Neural crest cell (in vitro differentiated cells): ENCODE measurements at regions not wholly inside any gene's neighbourhood (a gene's known extent, or its start where the extent isn't known, plus 50 kb on each side); places are given as distances from the start of the nearest gene placed in this dataset.

Experiments
- DNase-seq: peaks from one replicate; pipeline ENCODE4 v3.0.0; 2021; ENCODE audit warnings: low read depth, mixed read lengths, low spot score
- H3K27ac Mint-ChIP-seq: one replicate; pipeline ENCODE4 v1.8.0; 2021; ENCODE audit warnings: mild to moderate bottlenecking, mixed read lengths; ENCODE audit not compliant: unreplicated experiment
- H3K27me3 Mint-ChIP-seq: 2 replicates; pipeline ENCODE4 v1.8.0; 2021; ENCODE audit warnings: low read depth, mild to moderate bottlenecking, mixed read lengths
- H3K36me3 Mint-ChIP-seq: 2 replicates; pipeline ENCODE4 v1.8.0; 2021; ENCODE audit warnings: low read depth, mild to moderate bottlenecking, mixed read lengths
- H3K4me1 Mint-ChIP-seq: 2 replicates; pipeline ENCODE4 v1.8.0; 2021; ENCODE audit warnings: mixed read lengths
- H3K4me3 Mint-ChIP-seq: one replicate; pipeline ENCODE4 v1.8.0; 2021; ENCODE audit warnings: mild to moderate bottlenecking, mixed read lengths
- H3K9me3 Mint-ChIP-seq: 2 replicates; pipeline ENCODE4 v1.8.0; 2021; ENCODE audit warnings: mixed read lengths
- TF ChIP-seq, protein P1 (sequence below): fragments of 200-600 bp; sonication (generic); conservative IDR thresholded peaks from 2 replicates; pipeline ENCODE4 v1.5.0; 2021; ENCODE audit warnings: antibody characterized with exemption, mild to moderate bottlenecking

DNA sequence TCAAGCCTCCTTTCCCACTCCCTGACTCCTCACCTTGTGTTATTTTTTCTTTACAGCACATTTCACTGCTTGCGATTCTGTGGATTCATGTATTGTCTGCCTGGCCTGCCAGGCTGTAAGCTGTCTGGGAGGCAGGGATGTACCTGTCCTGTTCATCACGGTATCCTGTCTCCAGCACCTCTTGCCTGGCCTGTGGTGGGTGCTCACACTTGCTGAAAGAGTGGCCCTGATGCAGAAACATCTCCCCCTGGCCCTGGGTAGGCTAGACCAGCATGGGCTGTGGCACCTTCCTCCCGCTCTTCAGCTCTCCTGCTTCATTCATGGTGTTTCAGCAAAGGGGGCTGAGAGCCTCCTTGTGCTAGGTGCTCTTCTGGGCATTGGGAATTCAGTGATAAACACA, 60.1 kb upstream of the KCNG1 start:
- no peak for DNase-seq
- TF ChIP-seq, protein P1, sequence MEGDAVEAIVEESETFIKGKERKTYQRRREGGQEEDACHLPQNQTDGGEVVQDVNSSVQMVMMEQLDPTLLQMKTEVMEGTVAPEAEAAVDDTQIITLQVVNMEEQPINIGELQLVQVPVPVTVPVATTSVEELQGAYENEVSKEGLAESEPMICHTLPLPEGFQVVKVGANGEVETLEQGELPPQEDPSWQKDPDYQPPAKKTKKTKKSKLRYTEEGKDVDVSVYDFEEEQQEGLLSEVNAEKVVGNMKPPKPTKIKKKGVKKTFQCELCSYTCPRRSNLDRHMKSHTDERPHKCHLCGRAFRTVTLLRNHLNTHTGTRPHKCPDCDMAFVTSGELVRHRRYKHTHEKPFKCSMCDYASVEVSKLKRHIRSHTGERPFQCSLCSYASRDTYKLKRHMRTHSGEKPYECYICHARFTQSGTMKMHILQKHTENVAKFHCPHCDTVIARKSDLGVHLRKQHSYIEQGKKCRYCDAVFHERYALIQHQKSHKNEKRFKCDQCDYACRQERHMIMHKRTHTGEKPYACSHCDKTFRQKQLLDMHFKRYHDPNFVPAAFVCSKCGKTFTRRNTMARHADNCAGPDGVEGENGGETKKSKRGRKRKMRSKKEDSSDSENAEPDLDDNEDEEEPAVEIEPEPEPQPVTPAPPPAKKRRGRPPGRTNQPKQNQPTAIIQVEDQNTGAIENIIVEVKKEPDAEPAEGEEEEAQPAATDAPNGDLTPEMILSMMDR: no peak
- Mint-ChIP-seq H3K27ac (no peak overlapping the region), H3K36me3 (no peaks in the 10 kb centered on the region), H3K27me3 (peaks cover 42% of the 10 kb centered on the region), H3K4me1 (peaks cover 18% of the 10 kb centered on the region), H3K9me3 (no peaks in the 10 kb centered on the region), H3K4me3 (no peak overlapping the region)

DNA sequence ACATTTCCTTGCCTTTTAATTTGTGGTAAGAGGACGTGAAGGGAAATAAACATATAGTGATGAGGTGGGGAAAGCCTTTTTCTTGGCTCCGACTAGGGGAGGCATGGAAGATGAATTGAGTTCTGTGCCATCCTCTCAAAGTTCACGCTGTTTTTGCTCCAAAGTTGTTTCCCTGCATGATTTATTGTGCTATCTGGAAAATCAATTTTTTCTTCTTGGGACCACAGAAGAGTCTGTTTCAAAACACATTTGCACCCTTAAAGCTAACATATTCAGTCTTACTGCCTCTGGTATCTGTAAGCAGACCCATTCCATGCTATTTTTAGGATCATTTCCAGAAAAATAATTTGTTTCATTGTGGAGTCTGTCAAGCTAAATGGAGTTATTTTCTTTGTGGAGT, 57.6 kb upstream of the KCNG1 start:
- TF ChIP-seq, protein P1: no peak

DNA sequence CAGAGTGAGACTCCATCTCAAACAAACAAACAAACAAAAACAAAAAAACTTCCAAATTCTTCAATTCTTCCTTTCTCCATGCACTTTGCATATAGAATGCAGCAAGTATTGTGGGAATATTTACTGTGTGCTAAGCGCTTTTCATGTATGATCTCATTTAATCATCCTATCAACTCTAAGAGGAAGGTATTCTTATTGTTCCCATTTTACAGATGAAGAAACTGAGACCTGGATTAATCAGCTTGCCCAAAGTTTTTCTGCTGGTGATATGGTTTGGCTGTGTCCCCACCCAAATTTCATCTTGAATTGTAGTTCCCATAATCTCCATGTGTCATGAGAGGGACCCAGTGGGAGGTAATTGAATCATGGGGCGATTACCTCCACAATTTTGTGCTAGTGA, 56.6 kb upstream of the KCNG1 start:
- H3K4me1 Mint-ChIP-seq: peaks cover 31% of the 10 kb centered on the region

More for the DNA sequence above, 57.6 kb upstream of the KCNG1 start:
- Mint-ChIP-seq H3K36me3 (no peaks in the 10 kb centered on the region), H3K9me3 (no peaks in the 10 kb centered on the region), H3K27ac (no peak overlapping the region), H3K4me1 (peaks cover 29% of the 10 kb centered on the region), H3K4me3 (no peak overlapping the region), H3K27me3 (peaks cover 32% of the 10 kb centered on the region)
- no peak for DNase-seq

DNA sequence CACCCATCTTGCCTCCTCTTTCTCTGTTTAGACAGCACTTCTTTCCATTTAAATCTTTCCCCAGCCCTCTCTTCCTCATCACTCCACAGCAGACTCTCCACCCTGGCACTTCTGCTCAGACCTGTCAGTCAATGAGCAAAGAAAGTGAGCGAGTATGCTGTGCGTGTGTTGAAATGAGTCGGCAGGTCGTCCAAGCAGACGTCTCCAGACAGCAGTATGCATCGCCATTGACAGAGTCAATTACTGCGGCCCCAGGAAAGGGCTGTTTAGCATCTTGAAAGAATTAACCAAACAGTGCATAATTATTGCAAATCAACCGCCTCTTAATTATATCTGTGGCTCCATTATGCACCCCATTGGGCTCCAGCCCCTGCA, 54.8 kb upstream of the KCNG1 start:
- Mint-ChIP-seq H3K4me3 (no peak overlapping the region), H3K27me3 (peaks cover 7% of the 10 kb centered on the region), H3K4me1 (peaks cover 28% of the 10 kb centered on the region), H3K27ac (no peak overlapping the region), H3K9me3 (no peaks in the 10 kb centered on the region), H3K36me3 (no peaks in the 10 kb centered on the region)
- no peak for DNase-seq
- TF ChIP-seq, protein P1: no peak

More for the DNA sequence above, 56.6 kb upstream of the KCNG1 start:
- Mint-ChIP-seq H3K27me3 (peaks cover 23% of the 10 kb centered on the region), H3K27ac (no peak overlapping the region), H3K9me3 (no peaks in the 10 kb centered on the region), H3K36me3 (no peaks in the 10 kb centered on the region), H3K4me3 (no peak overlapping the region)
- TF ChIP-seq, protein P1: no peak
- DNase-seq: no peak

DNA sequence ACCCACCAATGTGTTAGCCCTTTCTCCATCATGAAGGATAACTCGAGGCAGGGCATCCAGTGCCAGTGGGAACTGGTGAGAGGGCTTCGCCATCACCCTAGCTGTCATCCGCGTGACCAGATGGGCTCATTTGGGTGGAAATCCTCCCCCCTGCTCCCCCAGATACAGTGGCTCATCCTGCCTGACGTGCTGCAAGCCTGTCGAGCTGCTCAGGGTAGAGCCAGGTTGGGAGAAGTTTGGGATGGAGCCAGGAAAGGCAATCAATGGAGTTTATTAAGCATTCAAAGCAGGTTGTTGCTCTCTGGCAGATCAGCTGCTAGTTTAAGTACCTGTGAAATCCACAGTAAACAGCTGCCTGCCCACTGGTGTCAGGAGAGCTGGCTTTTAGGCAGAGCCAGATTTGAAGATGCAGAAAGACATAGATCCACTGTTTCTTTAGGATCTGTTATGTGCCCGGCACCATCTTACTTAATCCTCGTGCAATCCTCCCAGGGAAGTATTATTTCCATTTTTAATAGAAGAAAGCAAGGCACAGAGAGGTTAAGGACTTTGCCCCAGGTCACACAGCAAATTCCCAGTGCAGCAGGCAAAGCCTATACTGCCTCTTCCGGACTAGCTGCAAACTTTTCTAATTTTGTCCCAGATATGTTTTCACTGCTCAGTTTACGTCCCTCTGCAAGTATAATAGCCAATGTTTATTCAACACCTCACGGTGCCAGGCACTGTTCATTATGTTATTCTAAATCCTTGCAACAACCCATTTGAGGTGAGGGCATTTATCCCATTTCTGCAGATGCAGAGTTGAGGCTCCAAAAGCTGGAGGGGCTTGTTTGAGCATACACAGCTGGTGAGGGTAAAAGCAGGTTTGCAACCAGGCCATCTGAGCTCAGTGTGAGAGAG, 54.1 kb upstream of the KCNG1 start:
- no peak for DNase-seq
- no peak overlapping the region for H3K4me3 Mint-ChIP-seq
- no peaks in the 10 kb centered on the region for H3K36me3 Mint-ChIP-seq
- no peak overlapping the region for H3K27ac Mint-ChIP-seq
- peaks cover 2% of the 10 kb centered on the region for H3K27me3 Mint-ChIP-seq
- no peaks in the 10 kb centered on the region for H3K9me3 Mint-ChIP-seq
- H3K4me1 Mint-ChIP-seq: peaks cover 28% of the 10 kb centered on the region
- TF ChIP-seq, protein P1: no peak
